ENCODE measurements at regions not wholly inside any gene's neighbourhood (a gene's known extent, or its start where the extent isn't known, plus 50 kb on each side); places are given as distances from the start of the nearest gene placed in this dataset.

DNA sequence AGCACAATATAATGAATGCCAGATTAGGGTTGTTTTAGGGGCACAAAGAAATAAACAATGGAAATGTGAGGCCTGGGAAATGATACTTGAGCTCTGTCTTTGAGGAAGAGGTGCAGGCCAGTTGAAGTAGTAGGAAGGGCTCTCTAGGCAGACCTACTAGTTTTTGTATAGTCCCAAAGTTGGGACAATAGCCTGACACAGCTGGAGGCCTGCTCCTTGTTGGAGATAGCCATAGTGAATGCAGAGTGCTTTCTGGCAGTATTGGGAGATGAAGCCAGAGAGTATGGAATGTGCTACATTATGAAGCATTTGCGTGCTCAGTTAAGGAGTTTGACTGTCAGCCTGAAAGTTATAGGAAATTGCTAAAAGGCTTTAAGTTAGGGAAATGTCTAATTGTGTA, 251.2 kb upstream of the ZPLD1 start:
- H3K4me1 Mint-ChIP-seq (ENCODE audit: low read depth) = no peaks in the 10 kb centered on the region
- no peaks in the 10 kb centered on the region for H3K27me3 Mint-ChIP-seq (ENCODE audit: low read depth)
- no peak overlapping the region for H3K27ac Mint-ChIP-seq (ENCODE audit: unreplicated experiment)
- no peak overlapping the region for H3K4me3 Mint-ChIP-seq (ENCODE audit: unreplicated experiment)
- no peaks in the 10 kb centered on the region for H3K36me3 Mint-ChIP-seq (ENCODE audit: low read depth)
- peaks cover 3% of the 10 kb centered on the region for H3K9me3 Mint-ChIP-seq (ENCODE audit: low read depth)
- TF ChIP-seq, protein P1, sequence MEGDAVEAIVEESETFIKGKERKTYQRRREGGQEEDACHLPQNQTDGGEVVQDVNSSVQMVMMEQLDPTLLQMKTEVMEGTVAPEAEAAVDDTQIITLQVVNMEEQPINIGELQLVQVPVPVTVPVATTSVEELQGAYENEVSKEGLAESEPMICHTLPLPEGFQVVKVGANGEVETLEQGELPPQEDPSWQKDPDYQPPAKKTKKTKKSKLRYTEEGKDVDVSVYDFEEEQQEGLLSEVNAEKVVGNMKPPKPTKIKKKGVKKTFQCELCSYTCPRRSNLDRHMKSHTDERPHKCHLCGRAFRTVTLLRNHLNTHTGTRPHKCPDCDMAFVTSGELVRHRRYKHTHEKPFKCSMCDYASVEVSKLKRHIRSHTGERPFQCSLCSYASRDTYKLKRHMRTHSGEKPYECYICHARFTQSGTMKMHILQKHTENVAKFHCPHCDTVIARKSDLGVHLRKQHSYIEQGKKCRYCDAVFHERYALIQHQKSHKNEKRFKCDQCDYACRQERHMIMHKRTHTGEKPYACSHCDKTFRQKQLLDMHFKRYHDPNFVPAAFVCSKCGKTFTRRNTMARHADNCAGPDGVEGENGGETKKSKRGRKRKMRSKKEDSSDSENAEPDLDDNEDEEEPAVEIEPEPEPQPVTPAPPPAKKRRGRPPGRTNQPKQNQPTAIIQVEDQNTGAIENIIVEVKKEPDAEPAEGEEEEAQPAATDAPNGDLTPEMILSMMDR (IDR thresholded peaks at IDR 0.05) = no peak
- no peak for DNase-seq (ENCODE audit: low spot score)

- H3K4me3 Mint-ChIP-seq (ENCODE audit: unreplicated experiment) = no peak overlapping the region
- TF ChIP-seq, protein P1 (IDR thresholded peaks at IDR 0.05) = no peak
Measured at GRCh38 chr3:102189541-102189940, 245.3 kb upstream of the ZPLD1 start.

DNA sequence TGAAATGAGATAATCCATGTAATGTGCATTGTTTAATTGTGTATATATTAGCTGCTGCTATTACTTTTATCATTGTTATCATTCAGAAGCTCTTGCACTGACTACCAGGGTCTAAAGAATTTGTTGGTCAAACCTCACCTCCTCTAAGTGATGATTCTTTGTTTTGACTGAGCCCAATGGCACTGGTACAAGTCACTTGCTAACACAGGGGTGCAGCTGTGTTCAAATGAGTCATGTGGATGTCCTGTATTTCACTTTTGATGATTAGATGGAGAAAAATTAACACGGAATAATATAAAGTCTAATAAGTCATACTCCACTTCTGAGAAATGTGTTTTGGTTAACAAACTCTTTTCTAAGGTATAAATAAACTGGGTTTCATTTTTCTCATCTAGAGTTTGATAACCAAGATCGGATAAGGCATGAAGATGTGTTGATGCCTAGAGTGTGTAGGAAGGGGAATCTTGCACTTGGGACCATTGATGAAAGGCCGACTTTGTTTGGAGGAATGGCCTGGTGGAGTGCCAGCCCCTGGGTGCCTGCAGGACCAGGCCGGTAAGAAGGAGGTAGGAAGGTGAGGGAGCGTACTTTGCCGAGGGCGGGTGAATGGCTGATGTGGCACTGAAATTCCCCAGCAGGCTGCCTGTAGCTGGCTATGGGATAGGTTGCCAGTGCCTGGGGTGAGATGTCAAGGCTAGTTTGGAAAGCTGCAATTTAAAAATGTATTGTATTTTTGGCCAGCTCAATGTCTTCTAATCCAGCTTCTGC, 244.7 kb upstream of the ZPLD1 start:
- DNase-seq (ENCODE audit: low spot score) = no peak
- H3K4me3 Mint-ChIP-seq (ENCODE audit: unreplicated experiment) = no peak overlapping the region
- H3K36me3 Mint-ChIP-seq (ENCODE audit: low read depth) = peaks cover 2% of the 10 kb centered on the region
- H3K27ac Mint-ChIP-seq (ENCODE audit: unreplicated experiment) = no peak overlapping the region
- H3K9me3 Mint-ChIP-seq (ENCODE audit: low read depth) = peaks cover 3% of the 10 kb centered on the region
- peaks cover 8% of the 10 kb centered on the region for H3K4me1 Mint-ChIP-seq (ENCODE audit: low read depth)
- TF ChIP-seq, protein P1 (IDR thresholded peaks at IDR 0.05) = no peak
- H3K27me3 Mint-ChIP-seq (ENCODE audit: low read depth) = no peaks in the 10 kb centered on the region

More at GRCh38 chr3:102189541-102189940, 245.3 kb upstream of the ZPLD1 start:
- peaks cover 3% of the 10 kb centered on the region for H3K9me3 Mint-ChIP-seq (ENCODE audit: low read depth)
- no peak overlapping the region for H3K27ac Mint-ChIP-seq (ENCODE audit: unreplicated experiment)
- H3K4me1 Mint-ChIP-seq (ENCODE audit: low read depth) = peaks cover 4% of the 10 kb centered on the region
- no peaks in the 10 kb centered on the region for H3K27me3 Mint-ChIP-seq (ENCODE audit: low read depth)
- no peak for DNase-seq (ENCODE audit: low spot score)
- peaks cover 2% of the 10 kb centered on the region for H3K36me3 Mint-ChIP-seq (ENCODE audit: low read depth)

DNA sequence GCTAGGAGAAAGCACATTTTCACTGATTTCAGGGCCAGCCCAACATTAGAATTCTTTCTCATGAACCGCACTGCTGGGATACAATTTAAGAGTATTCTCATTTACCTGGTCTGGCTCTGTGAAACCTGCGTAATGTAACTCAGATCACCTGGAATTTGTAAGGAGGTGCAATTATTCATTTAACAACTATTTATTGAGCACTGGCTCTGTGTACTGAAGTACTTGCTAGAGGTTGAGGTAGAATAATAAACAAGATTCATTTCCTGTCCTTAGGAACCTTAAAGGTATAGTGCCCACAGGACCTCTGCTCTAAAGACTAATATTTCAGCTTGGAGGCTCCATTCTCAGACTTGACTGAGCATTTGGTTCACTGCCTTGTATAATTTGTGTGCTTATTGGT, 242.2 kb upstream of the ZPLD1 start:
- Mint-ChIP-seq H3K36me3 (ENCODE audit: low read depth) (peaks cover 2% of the 10 kb centered on the region), H3K4me3 (ENCODE audit: unreplicated experiment) (no peak overlapping the region), H3K4me1 (ENCODE audit: low read depth) (peaks cover 10% of the 10 kb centered on the region), H3K9me3 (ENCODE audit: low read depth) (no peaks in the 10 kb centered on the region), H3K27ac (ENCODE audit: unreplicated experiment) (no peak overlapping the region), H3K27me3 (ENCODE audit: low read depth) (no peaks in the 10 kb centered on the region)
- TF ChIP-seq, protein P1 (IDR thresholded peaks at IDR 0.05) = no peak
- no peak for DNase-seq (ENCODE audit: low spot score)

DNA sequence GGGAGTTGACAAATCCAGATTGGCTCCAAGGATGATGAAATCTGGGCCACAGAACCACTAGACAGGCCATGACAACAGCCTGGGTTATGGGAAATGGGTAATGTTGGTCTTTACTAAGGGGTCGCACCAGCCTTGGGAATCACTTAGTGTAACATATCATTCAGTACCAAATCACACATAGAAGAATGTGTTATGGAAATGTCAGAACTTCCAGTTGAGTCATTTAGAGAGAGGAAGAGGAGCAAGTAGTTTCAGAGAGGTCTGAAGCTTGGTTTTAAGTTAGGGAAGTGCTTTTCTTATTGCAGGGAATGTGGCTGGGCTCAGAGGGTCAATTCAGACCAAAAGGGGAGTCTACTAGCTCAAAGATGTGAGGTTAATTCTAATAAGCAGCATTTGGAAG, 241.6 kb upstream of the ZPLD1 start:
- no peaks in the 10 kb centered on the region for H3K9me3 Mint-ChIP-seq (ENCODE audit: low read depth)
- no peaks in the 10 kb centered on the region for H3K27me3 Mint-ChIP-seq (ENCODE audit: low read depth)
- TF ChIP-seq, protein P1 (IDR thresholded peaks at IDR 0.05) = no peak
- H3K4me3 Mint-ChIP-seq (ENCODE audit: unreplicated experiment) = no peak overlapping the region
- H3K36me3 Mint-ChIP-seq (ENCODE audit: low read depth) = peaks cover 2% of the 10 kb centered on the region
- H3K27ac Mint-ChIP-seq (ENCODE audit: unreplicated experiment) = no peak overlapping the region
- DNase-seq (ENCODE audit: low spot score) = no peak
- peaks cover 10% of the 10 kb centered on the region for H3K4me1 Mint-ChIP-seq (ENCODE audit: low read depth)

Measured in chondrocyte (in vitro differentiated cells).